Neural crest cell (in vitro differentiated cells): ENCODE measurements at regions not wholly inside any gene's neighbourhood (a gene's known extent, or its start where the extent isn't known, plus 50 kb on each side); places are given as distances from the start of the nearest gene placed in this dataset.

ENCODE experiments used
- DNase-seq: peaks from one replicate; pipeline ENCODE4 v3.0.0; 2021; ENCODE audit warnings: low read depth, mixed read lengths, low spot score
- H3K27ac Mint-ChIP-seq: one replicate; pipeline ENCODE4 v1.8.0; 2021; ENCODE audit warnings: mild to moderate bottlenecking, mixed read lengths; ENCODE audit not compliant: unreplicated experiment
- H3K27me3 Mint-ChIP-seq: 2 replicates; pipeline ENCODE4 v1.8.0; 2021; ENCODE audit warnings: low read depth, mild to moderate bottlenecking, mixed read lengths
- H3K36me3 Mint-ChIP-seq: 2 replicates; pipeline ENCODE4 v1.8.0; 2021; ENCODE audit warnings: low read depth, mild to moderate bottlenecking, mixed read lengths
- H3K4me1 Mint-ChIP-seq: 2 replicates; pipeline ENCODE4 v1.8.0; 2021; ENCODE audit warnings: mixed read lengths
- H3K4me3 Mint-ChIP-seq: one replicate; pipeline ENCODE4 v1.8.0; 2021; ENCODE audit warnings: mild to moderate bottlenecking, mixed read lengths
- H3K9me3 Mint-ChIP-seq: 2 replicates; pipeline ENCODE4 v1.8.0; 2021; ENCODE audit warnings: mixed read lengths
- TF ChIP-seq, protein P1 (sequence below): fragments of 200-600 bp; sonication (generic); conservative IDR thresholded peaks from 2 replicates; pipeline ENCODE4 v1.5.0; 2021; ENCODE audit warnings: antibody characterized with exemption, mild to moderate bottlenecking

DNA sequence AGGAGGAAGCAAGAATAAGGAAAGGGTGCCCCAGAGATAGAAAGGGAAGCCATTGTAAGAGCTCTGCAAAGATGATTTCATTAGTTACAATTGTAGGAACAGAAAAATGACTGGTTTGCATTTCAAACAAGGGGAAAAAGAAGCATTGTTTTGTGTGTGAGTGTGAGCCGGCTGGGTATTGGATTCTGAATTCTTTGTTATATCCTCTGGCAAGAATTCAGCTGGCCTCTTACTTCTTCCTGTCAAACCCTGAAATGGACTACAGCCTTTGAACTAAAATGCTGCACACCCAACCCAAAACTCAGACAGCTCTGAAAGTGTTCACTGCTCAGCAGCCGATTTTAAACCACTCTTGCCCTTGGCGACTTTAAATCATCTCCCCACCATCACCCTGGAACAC is 461.3 kb downstream of the PMP22 start:
- H3K27ac Mint-ChIP-seq = peak overlapping the region; percentile 85
- H3K9me3 Mint-ChIP-seq = peaks cover 12% of the 10 kb centered on the region
- peaks cover 11% of the 10 kb centered on the region for H3K36me3 Mint-ChIP-seq

DNA sequence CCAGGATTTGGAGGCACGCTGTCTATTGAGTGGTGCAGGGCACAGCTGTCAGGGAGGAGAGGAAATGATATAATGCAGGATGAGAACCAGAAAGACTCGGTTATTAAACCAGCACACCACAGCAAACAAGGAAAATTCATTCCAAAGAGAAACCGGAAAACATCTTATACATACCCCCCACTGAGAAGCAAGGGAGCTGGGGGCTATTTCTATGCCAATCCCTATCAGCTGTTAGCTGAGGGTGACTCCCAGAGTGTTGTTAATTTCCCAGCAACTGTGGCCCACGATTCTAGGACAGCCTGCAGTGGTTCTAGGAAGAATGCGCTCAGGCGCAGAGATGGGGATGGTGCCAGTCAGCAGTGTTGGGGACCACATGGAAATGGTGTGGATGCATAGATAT is 467.3 kb downstream of the PMP22 start:
- H3K9me3 Mint-ChIP-seq = peaks cover 2% of the 10 kb centered on the region
- no peaks in the 10 kb centered on the region for H3K36me3 Mint-ChIP-seq
- peaks cover 16% of the 10 kb centered on the region for H3K4me1 Mint-ChIP-seq
- TF ChIP-seq, protein P1, sequence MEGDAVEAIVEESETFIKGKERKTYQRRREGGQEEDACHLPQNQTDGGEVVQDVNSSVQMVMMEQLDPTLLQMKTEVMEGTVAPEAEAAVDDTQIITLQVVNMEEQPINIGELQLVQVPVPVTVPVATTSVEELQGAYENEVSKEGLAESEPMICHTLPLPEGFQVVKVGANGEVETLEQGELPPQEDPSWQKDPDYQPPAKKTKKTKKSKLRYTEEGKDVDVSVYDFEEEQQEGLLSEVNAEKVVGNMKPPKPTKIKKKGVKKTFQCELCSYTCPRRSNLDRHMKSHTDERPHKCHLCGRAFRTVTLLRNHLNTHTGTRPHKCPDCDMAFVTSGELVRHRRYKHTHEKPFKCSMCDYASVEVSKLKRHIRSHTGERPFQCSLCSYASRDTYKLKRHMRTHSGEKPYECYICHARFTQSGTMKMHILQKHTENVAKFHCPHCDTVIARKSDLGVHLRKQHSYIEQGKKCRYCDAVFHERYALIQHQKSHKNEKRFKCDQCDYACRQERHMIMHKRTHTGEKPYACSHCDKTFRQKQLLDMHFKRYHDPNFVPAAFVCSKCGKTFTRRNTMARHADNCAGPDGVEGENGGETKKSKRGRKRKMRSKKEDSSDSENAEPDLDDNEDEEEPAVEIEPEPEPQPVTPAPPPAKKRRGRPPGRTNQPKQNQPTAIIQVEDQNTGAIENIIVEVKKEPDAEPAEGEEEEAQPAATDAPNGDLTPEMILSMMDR = no peak
- H3K27me3 Mint-ChIP-seq = no peaks in the 10 kb centered on the region
- H3K27ac Mint-ChIP-seq = no peak overlapping the region
- no peak for DNase-seq
- H3K4me3 Mint-ChIP-seq = no peak overlapping the region

More for the DNA sequence above, 461.3 kb downstream of the PMP22 start:
- H3K27me3 Mint-ChIP-seq = no peaks in the 10 kb centered on the region
- TF ChIP-seq, protein P1 = no peak
- H3K4me1 Mint-ChIP-seq = peaks cover 32% of the 10 kb centered on the region
- no peak for DNase-seq
- peak overlapping the region; percentile 2 for H3K4me3 Mint-ChIP-seq

DNA sequence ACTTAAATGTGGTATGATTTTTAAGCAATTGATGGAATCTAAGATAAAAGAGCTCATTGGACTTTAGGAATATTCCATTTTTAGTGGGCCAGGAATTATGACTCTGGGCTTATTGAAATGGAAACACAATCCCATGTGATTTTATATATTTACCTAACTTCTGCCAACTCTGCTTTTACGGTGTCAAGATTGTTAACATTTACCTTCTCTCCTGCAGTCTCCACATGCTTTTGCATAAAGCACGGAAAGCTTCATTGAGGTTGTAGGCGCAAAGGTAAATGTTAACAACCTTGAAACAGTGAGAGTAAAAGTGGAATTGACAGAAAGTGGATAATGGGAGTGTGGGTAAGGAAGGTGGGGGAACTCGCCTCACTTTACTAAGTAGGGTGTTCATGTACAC is 468.1 kb downstream of the PMP22 start:
- TF ChIP-seq, protein P1 = no peak
- Mint-ChIP-seq H3K4me3 (no peak overlapping the region), H3K9me3 (peaks cover 2% of the 10 kb centered on the region), H3K27me3 (no peaks in the 10 kb centered on the region), H3K4me1 (peaks cover 16% of the 10 kb centered on the region), H3K27ac (no peak overlapping the region), H3K36me3 (no peaks in the 10 kb centered on the region)
- no peak for DNase-seq

DNA sequence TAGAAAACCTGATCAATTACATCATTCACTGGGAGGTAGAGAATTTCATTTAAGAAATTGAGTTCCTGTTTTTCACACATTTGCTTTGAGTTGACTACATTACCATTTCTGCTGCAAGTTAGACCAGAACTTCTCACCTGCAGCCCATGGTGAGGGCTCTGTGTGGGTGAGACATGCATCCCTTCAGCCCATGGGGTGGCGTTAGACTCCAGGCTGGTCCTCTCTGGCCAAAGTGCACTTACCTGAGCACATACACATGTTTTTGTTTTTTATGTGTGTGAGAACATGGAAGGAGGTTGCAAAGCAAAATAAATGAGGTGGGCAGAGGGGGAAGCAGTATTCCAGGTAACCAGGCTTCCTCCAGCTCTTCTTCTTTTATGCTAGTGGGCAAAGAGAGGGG is 470.2 kb downstream of the PMP22 start:
- Mint-ChIP-seq H3K4me3 (no peak overlapping the region), H3K27ac (no peak overlapping the region), H3K27me3 (no peaks in the 10 kb centered on the region), H3K9me3 (no peaks in the 10 kb centered on the region), H3K36me3 (no peaks in the 10 kb centered on the region), H3K4me1 (peaks cover 35% of the 10 kb centered on the region)
- TF ChIP-seq, protein P1 = no peak
- no peak for DNase-seq

DNA sequence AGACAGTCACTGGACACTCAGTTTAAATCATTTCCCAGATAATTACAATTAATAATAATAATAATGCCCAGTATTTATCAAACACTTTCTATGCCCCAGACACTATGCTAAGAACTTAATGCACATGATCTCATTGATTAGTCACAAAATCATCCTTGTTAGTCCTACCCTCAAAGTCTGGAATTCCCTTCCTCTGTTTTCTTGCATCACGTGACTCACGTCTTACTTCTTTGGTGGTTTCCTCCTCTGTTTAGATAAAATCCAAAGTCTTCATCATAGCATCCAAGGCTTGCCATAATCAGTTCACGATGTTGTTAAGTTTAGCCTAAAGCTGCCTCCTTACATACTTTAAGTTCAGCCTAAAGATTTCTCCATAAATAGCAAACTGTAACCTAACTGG is 471.9 kb downstream of the PMP22 start:
- peaks cover 44% of the 10 kb centered on the region for H3K4me1 Mint-ChIP-seq
- peaks cover 4% of the 10 kb centered on the region for H3K9me3 Mint-ChIP-seq
- TF ChIP-seq, protein P1 = no peak
- no peaks in the 10 kb centered on the region for H3K27me3 Mint-ChIP-seq
- peaks cover 3% of the 10 kb centered on the region for H3K36me3 Mint-ChIP-seq
- no peak for DNase-seq
- peak overlapping the region; percentile 7 for H3K27ac Mint-ChIP-seq
- no peak overlapping the region for H3K4me3 Mint-ChIP-seq

DNA sequence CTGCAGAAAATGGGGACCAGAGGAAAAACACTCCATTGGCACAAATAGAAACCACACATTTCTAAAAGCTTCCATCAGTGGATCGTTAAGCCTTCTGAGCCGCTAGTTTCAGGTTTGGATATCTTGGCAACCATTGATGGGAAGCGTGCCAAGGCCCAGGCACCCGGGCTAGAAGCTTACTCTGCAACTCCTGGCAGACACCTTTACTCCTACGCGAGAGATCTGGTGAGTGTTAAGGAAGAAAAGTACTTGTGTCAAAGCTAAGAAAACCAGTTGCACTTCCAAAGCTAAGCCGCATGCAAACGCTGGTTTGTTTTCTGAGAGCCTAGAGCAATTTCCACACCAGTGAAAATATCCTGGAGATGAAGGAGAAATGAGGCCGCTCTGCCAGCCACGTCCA is 472.4 kb downstream of the PMP22 start:
- TF ChIP-seq, protein P1 = no peak
- H3K27me3 Mint-ChIP-seq = no peaks in the 10 kb centered on the region
- DNase-seq = no peak
- no peak overlapping the region for H3K4me3 Mint-ChIP-seq
- no peak overlapping the region for H3K27ac Mint-ChIP-seq
- peaks cover 3% of the 10 kb centered on the region for H3K36me3 Mint-ChIP-seq
- peaks cover 43% of the 10 kb centered on the region for H3K4me1 Mint-ChIP-seq
- H3K9me3 Mint-ChIP-seq = peaks cover 4% of the 10 kb centered on the region
